ENCODE measurements at regions not wholly inside any gene's neighbourhood (a gene's known extent, or its start where the extent isn't known, plus 50 kb on each side); places are given as distances from the start of the nearest gene placed in this dataset.

DNA sequence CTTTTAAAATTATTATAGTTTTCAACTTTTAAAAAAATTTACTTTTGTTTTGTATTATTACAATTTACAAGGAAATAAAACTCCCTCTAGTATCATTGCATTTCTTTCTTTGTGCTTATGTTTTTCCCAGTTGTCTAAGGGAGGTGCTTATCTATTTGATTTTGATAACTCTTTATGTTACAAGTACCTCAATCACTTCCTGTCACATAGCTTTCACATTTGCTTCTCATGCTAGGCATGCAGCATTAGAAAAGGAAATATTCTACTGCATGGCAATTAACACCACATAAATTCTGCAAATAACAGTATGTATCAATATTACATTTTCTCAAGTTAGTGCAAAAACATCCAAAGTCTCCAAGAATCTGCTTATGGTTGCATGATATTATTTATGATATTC is 180.3 kb upstream of the HS3ST1 start:
- FAIRE-seq = no peak
- no peak overlapping the region for H4K91ac ChIP-seq (replicated peaks; ENCODE audit: insufficient read length, low read length)
- H3K4me1 ChIP-seq (replicated peaks in 1 of 4; ENCODE audit: control insufficient read depth in 3 of 4, insufficient read depth in 4 of 4, low read length in 3 of 4) = no peaks in the 10 kb centered on the region
- TF ChIP-seq TEAD4 (IDR thresholded peaks at IDR 0.05; ENCODE audit: low read depth, low read length) = no peak
- no peak for TF ChIP-seq PHF8 (conservative IDR thresholded peaks at IDR 0.05; ENCODE audit: low read depth, low read length)
- no peak for TF ChIP-seq SP1 (IDR thresholded peaks at IDR 0.05; ENCODE audit: low read depth, low read length)
- no peak for TF ChIP-seq CEBPB (IDR thresholded peaks at IDR 0.05; ENCODE audit: low read depth, low read length)
- no peak for TF ChIP-seq KDM5A (IDR thresholded peaks at IDR 0.05; ENCODE audit: low read length)
- TF ChIP-seq GTF2F1 (IDR thresholded peaks at IDR 0.05; ENCODE audit: borderline replicate concordance, low read depth, low read length) = no peak
- no peak for TF ChIP-seq HDAC2 (IDR thresholded peaks at IDR 0.05; ENCODE audit: borderline replicate concordance in 1 of 2, low read depth in 2 of 2, low read length in 2 of 2)
- TF ChIP-seq POU5F1 (IDR thresholded peaks at IDR 0.05; ENCODE audit: low read depth, low read length) = no peak
- no peak for TF ChIP-seq CBX5 (IDR thresholded peaks at IDR 0.05; ENCODE audit: low read depth, low read length)
- TF ChIP-seq, protein P1, sequence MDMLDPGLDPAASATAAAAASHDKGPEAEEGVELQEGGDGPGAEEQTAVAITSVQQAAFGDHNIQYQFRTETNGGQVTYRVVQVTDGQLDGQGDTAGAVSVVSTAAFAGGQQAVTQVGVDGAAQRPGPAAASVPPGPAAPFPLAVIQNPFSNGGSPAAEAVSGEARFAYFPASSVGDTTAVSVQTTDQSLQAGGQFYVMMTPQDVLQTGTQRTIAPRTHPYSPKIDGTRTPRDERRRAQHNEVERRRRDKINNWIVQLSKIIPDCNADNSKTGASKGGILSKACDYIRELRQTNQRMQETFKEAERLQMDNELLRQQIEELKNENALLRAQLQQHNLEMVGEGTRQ (IDR thresholded peaks at IDR 0.05; ENCODE audit: low read length) = no peak
- TF ChIP-seq HDAC6 (IDR thresholded peaks at IDR 0.05; ENCODE audit: low read depth, low read length) = no peak
- no peak for TF ChIP-seq ASH2L (IDR thresholded peaks at IDR 0.05; ENCODE audit: low read length)
- no peak for TF ChIP-seq YY1 (IDR thresholded peaks at IDR 0.05; ENCODE audit: low read depth, low read length)
- TF ChIP-seq BRCA1 (IDR thresholded peaks at IDR 0.05; ENCODE audit: low read depth, low read length) = no peak
- no peak for TF ChIP-seq TBP (IDR thresholded peaks at IDR 0.05; ENCODE audit: low read depth, low read length)
- no peak for TF ChIP-seq RXRA (IDR thresholded peaks at IDR 0.05; ENCODE audit: insufficient read depth, low read depth, low read length)
- no peak for TF ChIP-seq FOSL1 (IDR thresholded peaks at IDR 0.05; ENCODE audit: insufficient read depth, low read depth, low read length)

More for the DNA sequence above, 180.3 kb upstream of the HS3ST1 start:
- no peaks in the 10 kb centered on the region for H3K9me3 ChIP-seq (ENCODE audit: insufficient read depth in 2 of 2, low read depth in 1 of 2, low read length in 1 of 2)
- H4K8ac ChIP-seq (ENCODE audit: extremely low read depth, insufficient read depth, low read length) = no peak overlapping the region
- no peaks in the 10 kb centered on the region for H3K27me3 ChIP-seq (replicated peaks in 1 of 4; ENCODE audit: control insufficient read depth in 3 of 4, extremely low read depth in 1 of 4, insufficient read depth in 3 of 4, low read length in 3 of 4)
- H2BK120ac ChIP-seq (replicated peaks; ENCODE audit: low read depth, low read length) = no peak overlapping the region
- H3K79me2 ChIP-seq (ENCODE audit: control insufficient read depth in 1 of 2, insufficient read depth in 2 of 2, low read length in 2 of 2) = no peaks in the 10 kb centered on the region
- H3K27ac ChIP-seq (ENCODE audit: low read depth, low read length) = no peak overlapping the region
- H3K14ac ChIP-seq (ENCODE audit: insufficient read length) = no peak overlapping the region
- H2BK20ac ChIP-seq (ENCODE audit: low read length) = no peak overlapping the region
- H3K79me1 ChIP-seq (ENCODE audit: low read depth, low read length) = no peaks in the 10 kb centered on the region
- no peak overlapping the region for H2BK12ac ChIP-seq (ENCODE audit: low read depth, low read length)
- no peak overlapping the region for H3K4me3 ChIP-seq (ENCODE audit: extremely low read depth in 1 of 4, insufficient read depth in 2 of 4, low read depth in 3 of 4, low read length in 4 of 4)
- H2BK5ac ChIP-seq (ENCODE audit: low read depth, low read length) = no peak overlapping the region
- H4K5ac ChIP-seq (ENCODE audit: insufficient read length, low read depth, low read length) = no peak overlapping the region
- no peak overlapping the region for H3K23ac ChIP-seq (ENCODE audit: insufficient read length)
- POLR2A ChIA-PET (ENCODE audit: partially characterized antibody) = no interaction called here
- H4K20me1 ChIP-seq (replicated peaks in 1 of 2; ENCODE audit: control insufficient read depth in 1 of 2, insufficient read depth in 2 of 2, low read length in 2 of 2) = no peaks in the 10 kb centered on the region
- CTCF ChIA-PET (ENCODE audit: partially characterized antibody) = no interaction called here
- H3K4ac ChIP-seq (replicated peaks; ENCODE audit: insufficient read length, low read depth, low read length) = no peak overlapping the region
- DNase-seq (ENCODE audit: low read depth in 1 of 2, low spot score in 2 of 2) = no peak
- H3K56ac ChIP-seq (replicated peaks; ENCODE audit: insufficient read length, low read depth, low read length) = no peak overlapping the region
- H3K36me3 ChIP-seq (ENCODE audit: control insufficient read depth in 2 of 4, insufficient read depth in 4 of 4, low read length in 3 of 4) = no peaks in the 10 kb centered on the region
- H3K23me2 ChIP-seq (ENCODE audit: low read depth, low read length) = no peaks in the 10 kb centered on the region
- no peak overlapping the region for H2BK15ac ChIP-seq (ENCODE audit: low read length)
- H3K4me2 ChIP-seq (ENCODE audit: insufficient read depth in 1 of 2, low read depth in 2 of 2, low read length in 2 of 2) = no peak overlapping the region
- H2AK5ac ChIP-seq (ENCODE audit: low read depth, low read length) = no peak overlapping the region
- no peak overlapping the region for H3K18ac ChIP-seq (ENCODE audit: extremely low read depth, low read length)
- H3K9ac ChIP-seq (replicated peaks in 1 of 4; ENCODE audit: extremely low read depth in 1 of 4, low read depth in 3 of 4, low read length in 3 of 4) = no peak overlapping the region
- no peak overlapping the region for H2AFZ ChIP-seq (ENCODE audit: low read length)
